ENCODE measurements at regions not wholly inside any gene's neighbourhood (a gene's known extent, or its start where the extent isn't known, plus 50 kb on each side); places are given as distances from the start of the nearest gene placed in this dataset.

DNA sequence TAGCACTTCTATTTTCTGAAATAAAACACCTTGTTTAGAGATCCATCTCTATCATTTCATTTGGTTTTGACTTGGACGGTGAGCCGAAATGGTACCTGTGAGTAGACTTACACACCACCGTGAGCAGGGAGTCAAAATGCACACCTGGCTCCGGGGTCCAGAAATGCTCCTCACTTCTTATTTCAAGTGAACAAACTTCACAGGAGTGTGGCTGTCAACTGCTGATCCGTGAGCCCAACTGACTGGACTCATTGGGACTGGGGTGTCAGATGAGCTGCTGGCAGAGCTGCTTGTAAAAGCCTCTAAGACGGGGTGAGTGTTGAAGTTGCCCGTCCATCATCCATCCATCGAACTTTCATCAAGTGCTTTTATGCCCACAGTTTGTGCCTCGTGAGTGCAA, 435.5 kb downstream of the GLRX3 start:
- DNase-seq, result no peak

DNA sequence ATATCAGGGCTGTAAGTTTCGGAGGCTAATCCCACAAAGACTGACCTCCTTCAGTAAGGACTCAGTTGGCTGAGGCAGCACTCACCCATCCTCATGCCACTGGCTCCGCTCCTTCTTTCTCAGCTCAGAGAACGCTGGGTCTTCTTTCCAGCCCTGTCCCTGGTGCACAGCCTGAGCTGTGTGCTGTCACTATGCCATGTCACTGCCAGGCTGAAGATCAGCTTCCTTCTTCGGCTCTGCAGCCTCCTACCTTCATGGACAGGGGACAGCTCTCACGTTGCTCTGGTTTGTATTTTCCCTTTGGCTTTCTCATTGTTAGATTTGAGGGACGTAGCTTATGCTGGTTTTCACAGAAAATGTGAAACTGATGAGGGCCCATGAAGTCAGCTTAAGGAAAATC, 437.3 kb downstream of the GLRX3 start:
- no peak for DNase-seq

DNA sequence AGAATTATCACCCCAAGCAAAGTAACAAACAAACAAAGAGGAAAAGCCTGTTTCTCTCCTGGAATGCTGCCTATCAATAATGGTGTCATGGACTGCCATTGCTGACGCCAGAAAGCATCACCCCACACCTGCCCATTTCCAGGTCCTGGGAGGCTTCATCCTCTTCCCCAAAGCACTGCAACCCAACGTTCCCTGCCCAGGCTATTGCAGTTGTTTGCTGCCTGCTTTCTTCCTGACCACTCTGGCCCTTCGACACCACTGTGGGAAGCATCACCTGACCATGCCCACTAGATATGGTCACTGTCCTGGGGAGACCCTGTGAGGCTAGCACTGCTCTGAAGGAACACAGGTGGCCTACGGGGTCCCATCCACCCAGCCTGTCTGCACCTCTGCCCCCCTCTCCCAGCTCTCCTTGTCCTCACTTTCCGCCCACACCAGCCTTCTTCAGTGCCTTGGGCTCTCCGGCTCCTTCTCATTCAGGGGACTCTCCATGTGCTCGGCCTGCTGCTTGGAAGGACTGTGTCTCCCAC, 439.6 kb downstream of the GLRX3 start:
- no peak for DNase-seq

DNA sequence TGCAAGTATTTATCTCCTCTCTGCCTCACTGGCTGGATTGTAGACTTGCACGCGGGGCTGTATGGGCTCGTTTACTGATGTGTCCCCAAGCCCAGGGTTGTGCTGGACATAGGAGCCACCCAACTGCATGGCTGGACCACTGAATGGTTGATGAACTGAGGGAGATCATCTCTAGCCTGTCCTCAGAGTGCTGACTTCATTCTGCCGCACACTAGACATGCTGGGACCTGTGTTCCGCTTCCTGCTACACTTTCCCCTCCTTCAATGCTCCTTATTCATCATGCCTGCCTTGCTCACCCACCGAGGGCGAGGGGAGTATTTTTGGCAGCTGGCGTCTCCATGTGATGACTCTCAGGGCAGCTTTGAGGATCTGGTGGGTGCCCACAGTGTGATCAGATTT, 440.2 kb downstream of the GLRX3 start:
- DNase-seq, result no peak

DNA sequence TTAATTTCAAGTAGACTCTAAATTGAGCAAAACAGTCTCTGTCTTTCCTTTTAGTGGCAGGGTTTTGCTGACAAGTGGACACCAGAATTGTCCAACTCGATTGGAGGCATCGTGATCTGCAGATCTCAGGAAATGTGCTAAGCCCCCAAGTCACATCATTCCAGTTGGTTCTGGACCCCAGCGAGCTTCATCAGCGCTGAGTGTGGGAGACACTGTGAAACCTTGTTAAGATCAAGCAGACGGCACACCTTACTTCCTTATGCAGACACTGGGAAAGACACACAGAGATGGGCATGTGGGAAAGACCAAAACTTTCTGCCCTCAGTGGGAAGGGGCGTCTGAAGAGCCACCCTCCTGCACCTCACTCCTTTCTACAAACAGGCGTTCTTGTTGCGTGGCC, 440.8 kb downstream of the GLRX3 start:
- DNase-seq, result no peak

DNA sequence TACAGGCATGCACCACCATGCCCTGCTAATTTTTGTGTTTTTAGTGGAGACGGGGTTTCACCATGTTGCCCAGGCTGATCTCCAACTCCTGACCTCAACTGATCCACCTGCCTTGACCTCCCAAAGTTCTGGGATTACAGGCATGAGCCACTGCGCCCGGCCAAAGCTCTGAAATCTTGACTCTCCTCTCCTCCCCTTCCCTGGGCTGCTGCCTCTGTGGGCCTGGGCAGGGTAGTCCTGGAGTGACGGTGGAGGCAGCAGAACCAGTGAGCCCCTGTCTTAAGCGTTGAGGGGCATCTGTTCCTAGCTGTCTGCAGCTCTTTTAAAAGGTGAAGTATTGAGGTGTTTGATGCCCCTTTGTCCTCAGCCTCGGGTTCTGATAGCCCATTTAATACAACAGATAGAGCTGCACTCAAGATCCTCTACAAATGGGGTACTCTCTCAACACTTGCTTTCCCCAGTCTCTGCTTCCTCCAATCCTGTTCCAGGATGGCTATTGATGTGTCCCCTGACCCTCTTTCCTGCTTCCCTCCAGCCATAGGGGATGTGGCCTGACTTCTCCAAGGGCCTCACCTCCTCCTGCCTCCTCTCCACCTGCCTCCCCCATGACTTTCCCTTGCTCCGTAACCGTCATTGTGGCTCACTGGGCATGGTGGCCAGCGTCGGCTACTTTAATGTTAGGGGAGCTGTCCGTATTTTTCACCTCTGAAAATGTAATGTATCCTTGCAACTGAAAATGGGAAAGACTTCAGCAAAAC, 442.5 kb downstream of the GLRX3 start:
- DNase-seq, result no peak

DNA sequence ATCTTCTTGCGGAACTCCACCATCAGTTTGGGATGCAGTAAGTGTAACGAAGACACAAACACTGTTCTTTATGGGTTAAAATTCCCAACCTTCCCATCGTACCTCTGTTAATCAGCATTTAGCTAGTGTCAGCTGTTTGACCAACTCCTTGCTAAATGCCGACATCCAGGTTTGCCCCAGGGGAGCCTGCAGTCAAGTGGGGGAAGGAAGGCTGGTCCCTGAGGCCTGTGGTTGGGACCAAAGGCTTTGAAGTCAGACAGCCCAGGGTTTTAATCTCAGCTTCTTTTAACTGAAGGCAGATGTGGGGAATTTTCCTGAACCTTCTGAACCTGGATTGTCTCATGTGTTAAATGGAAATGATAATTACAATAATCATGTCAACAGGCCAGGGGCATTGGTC, 443.7 kb downstream of the GLRX3 start:
- no peak for DNase-seq

DNA sequence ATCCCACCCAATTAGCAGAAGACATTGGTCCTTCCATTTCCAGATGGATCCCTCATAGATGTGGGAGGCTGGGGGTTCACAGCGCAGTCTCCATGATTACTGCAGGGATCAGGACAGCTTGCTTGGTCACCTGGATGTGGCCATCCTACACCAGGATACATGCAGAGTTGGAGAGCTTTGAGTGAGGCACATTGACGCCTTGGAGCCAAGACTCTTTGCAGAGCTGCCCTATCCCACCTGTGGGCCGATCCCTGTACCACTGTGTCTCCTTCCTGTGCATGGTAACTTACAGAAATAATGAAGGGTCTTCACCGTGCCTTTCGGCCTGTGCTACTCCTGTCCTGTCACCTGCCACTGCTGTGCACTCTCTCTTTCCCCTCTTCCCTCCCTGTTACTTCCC, 444.8 kb downstream of the GLRX3 start:
- DNase-seq, result no peak

DNA sequence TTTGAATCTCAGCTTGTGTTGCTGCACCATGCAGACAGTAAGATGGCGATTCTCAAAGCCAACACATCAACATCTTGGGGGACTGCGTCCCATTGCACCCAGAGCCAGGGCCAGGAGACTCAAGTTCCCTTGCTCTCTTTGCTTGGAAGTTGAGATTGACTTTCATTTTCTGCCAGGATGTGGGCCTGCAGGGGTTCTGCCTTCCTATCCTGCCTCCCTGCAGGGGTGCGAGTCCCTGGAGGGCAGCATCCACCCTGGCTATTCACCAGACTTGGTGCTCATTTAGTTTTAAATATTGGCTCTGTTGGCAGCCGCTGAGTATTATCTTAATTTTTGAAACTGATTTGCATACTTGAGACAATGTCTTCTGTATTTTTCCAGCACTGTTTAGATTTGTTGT, 451.5 kb downstream of the GLRX3 start:
- DNase-seq, result no peak

DNA sequence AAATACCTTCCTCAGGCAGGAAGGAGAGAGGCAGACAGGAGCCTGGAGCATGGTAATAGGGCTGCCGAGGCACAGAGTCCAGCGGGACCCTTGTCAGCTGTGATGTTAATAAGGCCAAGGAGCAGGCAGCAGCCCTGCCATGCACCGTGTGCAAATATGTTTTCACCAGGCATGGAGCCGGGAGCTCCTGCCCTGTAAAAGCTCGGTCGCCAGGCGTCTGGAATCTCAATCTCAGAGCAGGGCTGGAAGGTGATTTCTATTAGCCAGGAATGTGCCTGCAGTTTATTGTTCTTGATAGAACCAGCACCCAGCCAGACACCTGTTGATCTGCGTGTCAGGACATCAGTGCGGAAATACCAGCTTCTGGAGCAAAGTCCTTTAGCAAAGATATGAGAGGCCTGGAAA, 469.8 kb downstream of the GLRX3 start:
- no peak for DNase-seq

DNA sequence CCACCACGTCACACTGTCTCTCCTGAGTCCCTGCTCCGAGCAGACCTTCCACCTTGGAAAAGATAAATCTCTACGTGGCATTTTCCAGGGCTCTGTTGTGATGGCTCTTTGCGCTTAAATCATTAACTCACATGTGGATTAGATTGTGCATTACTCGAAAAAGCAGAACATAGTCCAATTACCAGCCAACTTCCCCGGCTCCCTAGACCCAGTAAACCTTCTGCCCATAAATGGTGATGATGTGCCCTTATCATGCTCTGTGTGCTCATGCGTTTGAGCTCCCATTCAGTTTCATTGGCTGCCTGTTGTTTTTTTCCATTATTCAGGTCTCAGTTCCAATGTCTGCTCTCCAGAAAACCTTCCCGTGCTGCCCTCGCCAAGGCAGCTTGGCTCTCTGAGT, 471.2 kb downstream of the GLRX3 start:
- DNase-seq, result no peak

DNA sequence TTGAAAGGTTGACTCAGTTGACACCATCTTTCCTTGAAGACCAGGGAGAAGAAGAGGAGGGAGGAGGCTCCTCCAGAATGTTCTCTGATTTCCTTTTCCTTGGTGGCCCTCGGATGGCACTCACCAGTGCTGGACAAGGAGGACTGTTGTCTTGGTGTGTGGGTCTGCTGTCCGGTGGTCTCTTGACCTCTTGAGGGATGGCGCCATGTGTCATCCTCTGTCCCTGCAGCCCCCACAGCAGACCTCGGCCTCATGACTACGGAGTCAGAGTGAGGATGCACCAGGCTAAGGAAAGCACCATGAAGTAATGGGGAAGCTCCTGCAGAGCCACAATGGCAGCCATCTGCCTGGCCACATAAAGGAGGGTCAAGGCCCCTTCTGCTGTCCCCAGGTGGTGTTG, 475.0 kb downstream of the GLRX3 start:
- DNase-seq, result no peak

DNA sequence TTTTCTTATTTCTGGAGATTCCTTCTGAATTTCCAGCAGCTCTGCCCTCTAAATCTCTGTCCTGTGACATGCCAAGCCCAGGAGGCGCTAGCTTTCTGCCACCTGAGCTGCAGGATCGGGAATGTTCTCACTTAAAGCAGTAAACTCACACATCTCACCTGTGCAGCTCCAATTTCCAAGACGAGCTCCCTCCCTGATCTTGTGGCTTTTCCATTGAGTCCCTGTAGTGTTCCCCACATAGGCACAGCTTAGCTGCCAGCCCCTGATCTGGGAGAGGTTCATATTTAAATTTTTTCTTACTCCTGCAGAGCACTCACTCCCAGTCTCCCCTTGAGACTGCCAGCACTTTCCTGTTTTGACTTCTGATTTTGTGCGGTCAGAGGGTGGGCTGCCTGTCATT, 479.3 kb downstream of the GLRX3 start:
- DNase-seq, result peak; percentile 16

DNA sequence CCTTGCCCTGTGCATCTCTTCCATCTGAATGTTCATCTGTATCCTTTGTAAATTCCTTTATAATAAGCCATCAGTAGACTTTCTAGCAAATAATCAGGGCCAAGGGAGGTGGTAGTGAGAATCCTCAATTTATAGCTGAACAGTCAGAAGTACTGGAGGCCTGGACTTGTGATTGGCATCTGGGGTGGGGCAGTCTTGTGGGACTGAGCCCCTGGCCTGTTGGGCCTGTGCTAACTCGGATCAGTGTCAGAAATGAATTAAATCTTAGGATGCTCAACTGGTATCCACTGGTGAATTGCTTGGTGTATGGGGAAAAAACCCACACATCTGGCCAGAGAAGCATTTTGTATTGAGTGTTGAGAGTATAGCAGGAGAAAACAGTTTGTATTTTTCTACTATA, 481.8 kb downstream of the GLRX3 start:
- no peak for DNase-seq

DNA sequence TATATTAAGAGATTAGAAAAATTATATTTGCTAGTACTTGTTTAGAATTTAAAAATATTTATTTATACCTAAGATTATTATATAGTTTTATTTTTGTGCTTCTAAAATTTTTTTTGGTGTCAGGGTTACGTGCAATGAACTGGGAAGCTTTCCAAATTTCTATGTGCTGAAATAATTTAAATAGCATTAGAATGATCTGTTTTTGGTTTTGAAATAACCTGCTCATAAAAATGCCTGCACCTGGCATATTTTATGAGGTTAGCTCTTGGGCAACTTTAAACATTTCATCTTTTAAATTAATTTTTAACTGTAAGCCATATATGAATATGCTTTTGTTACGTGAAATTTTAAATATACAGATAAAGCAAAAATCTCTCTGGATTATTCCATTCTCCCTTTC, 482.5 kb downstream of the GLRX3 start:
- DNase-seq, result peak; percentile 3

DNA sequence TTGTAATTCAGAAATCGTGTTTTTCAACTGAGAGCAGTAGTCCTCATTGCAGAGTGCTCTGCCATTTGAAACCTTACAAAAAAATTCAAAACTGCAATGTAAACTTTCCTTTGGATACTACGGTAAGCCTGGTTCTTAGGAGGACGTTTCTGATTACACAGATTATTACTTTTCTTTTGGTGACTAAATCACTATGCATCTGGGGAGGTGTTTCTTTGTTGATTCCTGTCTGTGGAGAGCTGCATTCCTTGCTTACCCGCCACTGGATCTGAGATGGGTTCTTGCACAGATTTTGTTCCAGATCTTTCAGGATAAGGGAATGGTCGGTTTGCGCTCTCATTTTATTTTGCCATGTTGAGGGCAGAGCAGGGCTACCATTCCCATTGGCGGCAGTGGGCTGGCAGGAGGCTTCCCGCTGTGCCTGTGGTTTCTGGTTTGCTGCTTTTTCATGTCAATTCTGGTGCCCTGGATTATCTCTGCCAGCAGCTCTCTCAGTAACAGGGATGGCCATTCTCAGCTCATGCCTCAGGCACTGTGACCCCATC, 485.1 kb downstream of the GLRX3 start:
- DNase-seq, result no peak

DNA sequence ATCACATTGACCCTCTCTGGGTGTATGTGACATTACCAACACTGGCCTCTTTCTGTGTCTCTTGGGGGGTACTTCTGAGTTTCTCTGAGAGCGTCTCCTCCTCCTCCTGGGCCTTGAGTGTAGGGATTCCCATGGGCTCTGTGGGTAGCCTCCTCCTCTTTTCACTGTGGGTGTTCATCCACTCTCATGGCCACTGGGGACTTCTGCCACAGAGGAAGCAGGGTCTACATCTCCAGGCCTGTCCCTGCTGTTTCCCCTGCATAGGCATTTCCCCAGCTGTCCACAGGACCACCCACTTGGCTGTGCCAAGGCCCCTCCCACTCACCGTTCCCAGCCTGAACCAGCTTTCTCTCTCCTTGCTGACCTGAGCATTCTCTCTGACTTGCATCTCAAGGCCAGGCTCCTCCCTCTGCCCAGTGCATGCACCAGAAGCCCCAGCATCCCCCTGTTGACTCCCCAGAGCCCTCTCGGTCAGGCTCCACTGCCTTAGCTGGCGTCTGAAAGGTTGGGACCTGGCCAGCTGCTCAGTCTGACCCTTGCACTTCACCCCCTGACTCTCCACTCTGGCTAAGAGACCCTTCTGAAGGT, 487.6 kb downstream of the GLRX3 start:
- peak; percentile 48 for DNase-seq

DNA sequence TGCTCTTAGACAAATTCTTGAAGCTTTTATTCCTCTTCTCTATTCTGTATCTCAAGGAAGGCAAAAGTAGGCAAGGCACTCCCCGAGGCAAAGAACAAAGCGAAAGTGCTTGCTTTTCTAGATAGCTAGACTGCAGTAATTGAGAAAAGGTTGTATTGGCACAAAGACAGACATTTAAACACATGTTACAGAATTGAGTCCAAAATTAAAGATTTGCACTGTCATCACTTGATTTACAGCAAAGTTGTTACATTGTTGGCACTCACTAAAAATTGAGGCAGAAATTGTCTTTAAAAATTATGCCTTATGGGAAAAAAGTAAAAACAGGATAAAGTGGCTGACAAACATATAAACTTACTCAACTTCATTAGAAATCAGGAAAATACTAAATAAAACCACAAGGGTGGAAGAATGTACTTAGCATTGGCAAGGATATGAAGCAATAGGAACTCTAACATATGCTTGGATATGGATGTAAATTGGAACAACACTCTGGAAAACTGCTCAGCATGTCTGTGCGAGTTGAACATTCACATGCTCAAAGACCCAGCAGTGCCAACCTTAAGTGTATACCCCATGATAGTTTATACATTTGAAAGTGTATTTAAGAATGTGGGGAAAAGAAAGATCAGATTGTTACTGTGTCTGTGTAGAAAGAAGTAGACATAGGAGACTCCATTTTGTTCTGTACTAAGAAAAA, 491.3 kb downstream of the GLRX3 start:
- DNase-seq, result no peak

DNA sequence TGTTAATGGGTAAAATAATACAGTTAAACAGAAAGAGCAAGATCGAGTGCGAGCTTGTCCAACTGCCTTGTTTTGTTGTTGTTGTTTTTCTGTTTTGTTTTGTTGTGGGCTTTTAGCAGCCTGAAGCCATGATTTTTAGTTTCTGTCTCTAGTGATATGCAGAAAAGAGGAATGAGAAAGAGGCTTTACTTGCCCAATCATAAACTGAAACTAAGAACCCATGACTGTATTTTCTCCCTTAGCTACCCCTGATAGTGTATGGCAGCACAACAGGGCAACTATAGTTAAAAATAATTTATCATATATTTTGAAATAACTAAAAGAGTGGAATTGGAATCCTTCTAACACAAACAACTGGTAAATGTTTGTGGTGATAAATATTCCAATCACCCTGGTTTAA, 493.9 kb downstream of the GLRX3 start:
- no peak for DNase-seq

DNA sequence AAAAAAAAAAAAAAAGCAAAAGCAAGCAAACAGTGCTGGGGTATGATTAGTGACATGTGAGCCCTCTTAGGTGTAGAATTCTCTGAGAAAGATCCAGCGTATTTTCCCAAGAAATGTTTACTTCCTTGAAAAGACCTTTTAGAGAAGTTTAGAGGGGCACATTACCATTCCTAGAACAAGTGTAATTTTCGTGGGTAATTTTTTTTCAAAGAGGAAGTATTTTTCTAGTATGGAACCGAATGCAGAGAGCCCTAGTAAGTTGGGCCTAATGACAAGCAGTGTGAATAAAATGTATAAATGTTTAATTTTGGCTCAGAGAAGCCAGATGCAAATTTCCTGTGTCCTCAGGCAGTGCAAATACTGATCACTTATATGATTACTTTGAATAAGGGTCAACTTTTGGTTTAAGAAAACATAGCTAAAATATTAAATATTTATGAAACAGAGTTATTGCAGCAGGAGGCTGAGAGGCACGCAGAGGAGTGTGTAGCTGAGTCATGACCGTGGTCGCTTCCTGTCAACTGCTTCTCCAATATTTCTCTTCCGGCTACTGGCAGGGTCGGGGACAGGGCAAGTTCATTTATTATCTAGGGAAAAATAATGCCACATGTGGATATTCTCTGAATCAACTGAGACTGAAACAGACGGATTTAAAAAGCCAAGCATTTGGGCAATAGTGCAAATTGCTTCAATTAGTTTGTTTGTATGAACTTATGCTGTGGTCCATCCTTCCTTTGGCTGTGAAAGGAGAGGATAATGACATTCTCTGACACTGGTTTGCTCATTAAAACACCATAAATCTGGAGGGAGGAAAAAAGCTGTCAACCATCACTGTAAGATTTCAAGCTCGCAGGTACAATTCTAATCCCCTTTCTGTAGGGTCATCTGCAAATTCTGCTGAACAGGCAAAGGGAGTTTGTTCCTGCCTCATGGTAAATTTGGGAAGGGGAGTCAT, 495.2 kb downstream of the GLRX3 start:
- DNase-seq, result no peak

DNA sequence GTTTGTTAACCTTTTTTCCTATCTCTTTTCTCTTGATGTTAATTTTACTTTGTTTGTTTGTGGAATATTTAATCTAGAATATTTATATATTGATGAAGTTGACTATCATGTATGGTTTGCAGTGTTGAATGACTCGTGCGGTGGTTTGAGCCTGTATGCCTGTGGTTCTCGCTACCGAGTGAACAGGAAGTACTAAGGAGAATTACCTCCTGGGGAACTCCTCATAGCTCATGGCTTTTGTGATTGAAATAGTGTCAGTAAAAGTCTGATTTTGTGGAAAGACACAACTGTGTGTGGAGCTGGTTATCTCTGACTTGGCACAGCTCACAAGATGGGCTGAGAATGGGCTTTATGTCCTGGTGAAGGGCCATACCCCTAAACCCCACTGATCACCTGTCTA, 498.6 kb downstream of the GLRX3 start:
- DNase-seq, result no peak

DNA sequence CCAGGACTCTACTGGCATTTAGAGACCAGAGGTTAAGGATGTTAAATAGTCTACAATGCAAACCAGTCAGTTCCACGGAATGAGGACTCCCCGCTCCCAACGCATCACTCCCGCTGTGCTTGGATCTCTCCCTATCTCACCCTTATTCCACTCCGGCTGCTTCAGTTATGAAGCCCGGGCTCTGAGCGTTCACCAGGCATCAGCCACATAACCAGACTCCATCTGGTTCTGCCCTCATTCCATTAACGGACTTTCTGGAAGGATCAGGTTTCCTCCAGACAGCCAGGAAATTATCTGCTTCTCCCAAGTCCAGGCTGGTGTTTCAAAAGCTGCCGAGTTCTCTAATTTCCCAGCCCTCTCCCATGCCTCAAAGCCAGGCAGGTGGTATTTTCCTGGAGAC, 499.3 kb downstream of the GLRX3 start:
- DNase-seq, result no peak
